GM06990 (cell line): ENCODE measurements at regions not wholly inside any gene's neighbourhood (a gene's known extent, or its start where the extent isn't known, plus 50 kb on each side); places are given as distances from the start of the nearest gene placed in this dataset.
"Not testable (repeated sequence)": the region's sequence is repeated elsewhere in the genome, so short reads cannot be mapped to it uniquely, and the experiment has no call there.

Source experiments
- DNase-seq: peaks from one replicate; pipeline ENCODE4 v3.0.0-alpha.2; 2011; ENCODE audit not compliant: insufficient read length; ENCODE audit errors: extremely low read depth
- H3K27me3 ChIP-seq: replicated peaks from 2 replicates; pipeline ENCODE4 v1.6.0; 2011; ENCODE audit warnings: low read length; ENCODE audit not compliant: control insufficient read depth, insufficient read depth
- H3K36me3 ChIP-seq: 2 replicates; pipeline ENCODE4 v1.5.1; 2011; ENCODE audit warnings: low read length; ENCODE audit not compliant: control insufficient read depth, insufficient read depth
- H3K4me3 ChIP-seq: replicated peaks from 2 replicates; pipeline ENCODE4 v1.5.1; 2011; ENCODE audit warnings: low read depth, mild to moderate bottlenecking, control low read depth, low read length
- CTCF ChIP-seq: IDR thresholded peaks from 2 replicates; pipeline ENCODE4 v1.5.1; 2011; ENCODE audit warnings: low read length, control low read depth, mild to moderate bottlenecking, inconsistent platforms; ENCODE audit not compliant: insufficient read depth, poor library complexity, severe bottlenecking

GRCh38 chr5:88058625-88059024 is 210.0 kb downstream of the TMEM161B start:
- TF ChIP-seq CTCF, result no peak
- Histone ChIP-seq H3K4me3 (no peak overlapping the region), H3K36me3 (no peaks in the 10 kb centered on the region), H3K27me3 (no peaks in the 10 kb centered on the region)
- DNase-seq, result no peak

- DNase-seq, H3K36me3 ChIP-seq, H3K27me3 ChIP-seq, H3K4me3 ChIP-seq: not testable (repeated sequence)
Observed at GRCh38 chr5:88052468-88052867, 216.2 kb downstream of the TMEM161B start.

- TF ChIP-seq CTCF, result no peak
Observed at GRCh38 chr5:88051148-88051547, 217.5 kb downstream of the TMEM161B start.

GRCh38 chr5:88049737-88050136 is 218.9 kb downstream of the TMEM161B start:
- Histone ChIP-seq H3K4me3 (no peak overlapping the region), H3K27me3 (no peaks in the 10 kb centered on the region), H3K36me3 (no peaks in the 10 kb centered on the region)
- no peak for DNase-seq
- no peak for TF ChIP-seq CTCF

More at GRCh38 chr5:88051148-88051547, 217.5 kb downstream of the TMEM161B start:
- Histone ChIP-seq H3K36me3 (no peaks in the 10 kb centered on the region), H3K27me3 (no peaks in the 10 kb centered on the region), H3K4me3 (no peak overlapping the region)
- no peak for DNase-seq

GRCh38 chr5:88049156-88049555 is 219.5 kb downstream of the TMEM161B start:
- no peak for DNase-seq
- TF ChIP-seq CTCF, result no peak
- Histone ChIP-seq H3K4me3 (no peak overlapping the region), H3K36me3 (no peaks in the 10 kb centered on the region), H3K27me3 (no peaks in the 10 kb centered on the region)

- no peak for TF ChIP-seq CTCF
- DNase-seq, result no peak
- no peaks in the 10 kb centered on the region for H3K36me3 ChIP-seq
- no peak overlapping the region for H3K4me3 ChIP-seq
- H3K27me3 ChIP-seq, result no peaks in the 10 kb centered on the region
Observed at GRCh38 chr5:88045931-88046461, 222.6 kb downstream of the TMEM161B start.
